Raji (cell line): ENCODE measurements at regions not wholly inside any gene's neighbourhood (a gene's known extent, or its start where the extent isn't known, plus 50 kb on each side); places are given as distances from the start of the nearest gene placed in this dataset.

Experiments used
- POLR2A ChIP-seq: IDR thresholded peaks from 2 replicates; pipeline ENCODE4 v1.6.1; 2011; ENCODE audit warnings: low read depth, low read length, control low read depth; ENCODE audit not compliant: insufficient read depth

- no peak for TF ChIP-seq POLR2A
These were observed 71.3 kb upstream of the SOX4 start for GRCh38 chr6:21522143-21522747.

GRCh38 chr6:21522797-21523456 lies 70.6 kb upstream of the SOX4 start:
- no peak for TF ChIP-seq POLR2A

- TF ChIP-seq POLR2A, result no peak
These were observed 69.9 kb upstream of the SOX4 start for GRCh38 chr6:21523652-21524051.

DNA sequence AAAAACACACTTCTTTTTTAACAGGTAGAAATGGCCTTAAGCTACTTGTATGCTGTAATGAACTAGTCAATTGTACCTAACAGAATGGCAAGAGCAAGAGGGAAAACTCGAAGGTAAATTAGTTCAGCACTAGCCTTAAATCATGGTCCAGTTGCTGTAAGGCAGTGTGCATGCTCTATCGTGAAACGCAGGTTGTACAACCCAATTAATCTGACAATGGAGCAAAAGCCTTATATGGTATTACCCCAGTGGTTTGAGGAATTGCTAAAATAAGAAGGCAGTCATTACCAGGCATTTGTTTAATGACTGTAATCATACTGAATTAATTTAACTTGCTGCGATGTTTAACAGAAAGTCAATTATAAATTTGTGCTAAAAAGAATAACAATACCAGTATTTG lies 69.3 kb upstream of the SOX4 start:
- TF ChIP-seq POLR2A, result no peak

- TF ChIP-seq POLR2A, result no peak
These were observed 66.6 kb upstream of the SOX4 start for GRCh38 chr6:21526974-21527373.

GRCh38 chr6:21527731-21528130 lies 65.8 kb upstream of the SOX4 start:
- TF ChIP-seq POLR2A, result no peak

DNA sequence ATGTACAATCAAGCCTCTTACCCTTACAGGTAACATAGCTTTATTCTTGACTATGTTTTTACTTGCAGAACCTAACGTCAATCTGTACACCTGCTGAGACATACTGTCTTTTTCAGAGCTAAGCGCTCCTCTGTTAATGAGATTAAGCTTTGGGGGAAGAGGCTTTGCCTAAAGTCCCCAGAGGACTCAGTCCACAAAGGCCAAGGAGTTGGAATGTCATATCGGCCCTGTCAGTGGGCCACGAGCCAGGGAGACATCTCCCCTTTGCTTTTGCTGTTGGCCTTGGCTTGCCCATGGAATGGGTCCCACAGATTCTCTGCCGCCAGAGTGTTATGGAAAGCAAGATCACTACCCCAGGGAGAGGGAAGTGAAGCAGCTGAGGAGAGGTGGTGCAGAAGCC lies 64.1 kb upstream of the SOX4 start:
- TF ChIP-seq POLR2A, result no peak

- TF ChIP-seq POLR2A, result no peak
These were observed 62.2 kb upstream of the SOX4 start for GRCh38 chr6:21531393-21531792.

DNA sequence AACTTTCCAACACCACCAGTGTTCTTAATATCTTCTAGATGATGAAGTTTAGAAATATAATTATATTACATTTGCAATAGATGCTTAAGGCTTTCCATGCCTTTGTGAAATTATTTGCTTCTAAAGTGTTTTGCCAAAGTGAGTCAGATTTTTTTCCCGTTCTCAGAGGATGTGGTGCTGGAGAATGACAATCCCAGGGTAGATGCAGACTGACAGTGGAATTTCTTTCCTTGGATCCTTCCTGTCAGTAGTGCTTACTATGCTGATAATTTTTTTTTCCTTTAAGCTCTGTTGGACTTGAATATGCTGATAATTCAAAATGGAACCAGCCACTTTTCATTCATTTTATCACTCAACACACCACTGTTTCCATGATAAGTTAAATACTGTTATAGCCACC lies 59.9 kb upstream of the SOX4 start:
- no peak for TF ChIP-seq POLR2A

DNA sequence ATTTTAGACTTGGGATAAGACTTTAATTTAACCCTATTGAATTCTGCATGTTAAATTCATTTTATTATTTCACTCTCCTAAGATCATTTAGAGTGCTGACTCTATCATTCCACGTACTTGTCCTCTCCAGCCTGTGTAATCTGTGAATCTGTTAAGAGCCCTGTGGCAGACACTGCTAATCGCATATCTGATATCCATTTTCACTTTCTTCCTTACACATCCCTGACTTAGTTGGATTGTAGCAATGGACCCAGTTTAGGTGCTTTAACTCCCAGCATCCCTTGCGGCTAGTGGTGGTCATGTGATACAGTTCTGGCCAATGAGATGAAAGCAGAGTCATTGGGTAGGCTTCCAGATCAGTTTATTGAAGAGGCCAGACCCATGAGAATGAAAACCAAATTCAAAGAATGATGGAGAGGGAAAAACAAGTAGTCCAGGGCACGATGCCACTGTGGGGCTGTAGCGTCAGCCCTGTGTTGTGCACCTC lies 57.2 kb upstream of the SOX4 start:
- TF ChIP-seq POLR2A, result no peak

GRCh38 chr6:21537637-21538036 lies 55.9 kb upstream of the SOX4 start:
- TF ChIP-seq POLR2A, result no peak

DNA sequence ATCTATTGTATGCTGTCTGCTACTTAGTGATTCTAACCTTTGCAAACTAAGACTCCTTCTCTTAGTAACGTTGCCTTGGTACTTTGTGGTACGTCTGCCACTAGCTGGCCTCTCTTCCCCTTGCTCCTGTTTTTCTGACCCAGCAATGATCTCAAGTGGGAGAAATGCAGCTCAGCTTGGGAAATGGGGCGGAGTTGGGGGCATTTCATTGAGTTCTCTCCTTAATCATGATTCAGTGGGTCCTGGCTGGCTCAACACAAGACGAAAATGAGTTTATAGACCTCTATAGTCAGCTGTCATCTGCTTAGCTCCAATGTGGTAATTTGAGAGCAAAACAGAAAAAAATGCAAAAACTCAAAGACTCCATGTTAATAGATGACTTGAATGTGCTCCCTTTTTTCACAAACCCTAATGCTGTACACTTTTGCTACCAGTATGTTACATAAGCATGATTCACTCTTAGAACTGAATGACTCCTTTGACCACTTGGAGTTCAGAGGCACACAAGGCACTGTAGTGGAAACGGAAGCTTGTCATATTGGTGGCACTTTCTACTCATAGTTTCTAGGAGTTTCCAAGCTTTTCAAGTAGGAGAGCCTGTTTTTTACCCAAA lies 55.3 kb upstream of the SOX4 start:
- TF ChIP-seq POLR2A, result no peak

GRCh38 chr6:21539621-21540100 lies 53.9 kb upstream of the SOX4 start:
- no peak for TF ChIP-seq POLR2A
